T follicular helper cell (primary cell): ENCODE measurements at regions not wholly inside any gene's neighbourhood (a gene's known extent, or its start where the extent isn't known, plus 50 kb on each side); places are given as distances from the start of the nearest gene placed in this dataset.

ENCODE experiments used
- DNase-seq: peaks from one replicate; pipeline ENCODE4 v3.0.0-alpha.2; 2020; ENCODE audit warnings: low read depth

DNA sequence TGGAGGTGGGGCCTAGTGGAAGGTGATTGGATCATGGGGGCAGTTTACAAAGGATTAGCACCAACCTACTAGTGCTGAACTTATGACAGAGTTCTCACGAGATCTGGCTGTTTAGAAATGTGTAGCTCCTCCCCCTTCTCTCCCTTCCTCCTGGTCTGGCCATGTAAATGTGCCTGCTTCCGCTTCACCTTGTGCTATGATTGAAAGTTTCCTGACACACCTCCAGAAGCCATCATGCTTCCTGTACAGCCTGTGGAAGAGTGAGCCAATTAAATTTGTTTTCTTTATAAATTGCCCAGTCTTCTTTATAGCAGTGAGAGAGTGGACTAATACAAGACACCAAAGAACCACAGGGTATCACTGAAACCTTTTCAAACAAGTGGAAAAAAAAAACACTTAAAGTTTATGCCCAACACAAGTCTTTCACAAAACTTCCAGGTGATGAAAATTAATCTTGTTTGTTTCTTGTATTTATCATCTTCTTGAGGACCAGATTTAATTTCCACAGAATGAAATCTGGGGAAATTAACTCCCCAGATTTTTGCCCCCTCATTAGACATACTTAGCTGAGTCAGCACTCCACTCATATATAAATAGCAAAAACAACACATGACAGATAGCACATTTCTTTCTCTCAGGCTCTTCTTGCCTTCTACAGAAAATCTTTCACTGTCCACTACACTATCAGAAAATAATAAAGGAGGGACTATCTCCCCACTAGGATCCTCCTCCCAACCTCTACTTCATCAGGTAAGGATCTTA, 847.2 kb downstream of the TUSC7 start:
- DNase-seq, result no peak

GRCh38 chr3:117557464-117558090, 848.0 kb downstream of the TUSC7 start:
- no peak for DNase-seq

DNA sequence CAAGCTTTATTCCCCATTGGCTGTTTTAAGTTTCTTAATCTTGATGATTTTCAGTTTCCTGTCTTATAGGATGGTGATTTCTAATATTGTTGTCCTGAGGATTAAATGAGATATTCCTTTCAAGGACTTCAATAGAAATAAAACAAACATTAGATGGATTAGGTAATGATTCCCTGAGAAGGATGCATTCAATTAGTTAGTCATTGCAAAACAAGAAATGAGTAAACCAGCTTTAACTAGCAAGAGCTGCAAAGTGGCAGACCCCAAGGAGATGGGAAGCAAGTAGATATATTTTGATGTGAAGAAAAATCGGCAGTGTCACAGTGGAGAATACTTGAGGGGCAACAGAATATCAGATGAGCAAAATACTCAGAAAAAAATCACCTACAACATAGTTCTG, 849.1 kb downstream of the TUSC7 start:
- DNase-seq, result no peak

DNA sequence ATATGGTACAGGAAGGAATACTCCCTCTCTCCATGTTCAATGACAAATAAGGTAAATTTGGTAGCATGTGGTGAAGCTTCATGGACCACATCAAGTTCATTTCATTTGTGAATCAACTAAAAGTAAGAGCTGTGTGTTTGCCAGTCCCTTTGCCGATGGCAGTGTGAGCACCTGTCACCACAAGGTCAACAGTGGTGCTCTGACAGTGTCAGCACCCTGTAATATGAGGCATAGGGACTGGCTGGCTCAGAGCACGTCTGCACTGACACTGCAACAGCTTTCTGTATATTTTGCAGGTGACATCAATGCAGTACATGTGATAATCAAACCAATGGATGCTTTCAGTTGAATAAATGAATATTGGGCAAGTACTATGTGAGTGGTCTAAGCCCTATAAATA, 852.4 kb downstream of the TUSC7 start:
- DNase-seq, result no peak

- DNase-seq, result no peak
Observed at GRCh38 chr3:117563063-117563462, 853.5 kb downstream of the TUSC7 start.

GRCh38 chr3:117565777-117566176, 856.2 kb downstream of the TUSC7 start:
- no peak for DNase-seq

GRCh38 chr3:117566926-117567325, 857.3 kb downstream of the TUSC7 start:
- no peak for DNase-seq

DNA sequence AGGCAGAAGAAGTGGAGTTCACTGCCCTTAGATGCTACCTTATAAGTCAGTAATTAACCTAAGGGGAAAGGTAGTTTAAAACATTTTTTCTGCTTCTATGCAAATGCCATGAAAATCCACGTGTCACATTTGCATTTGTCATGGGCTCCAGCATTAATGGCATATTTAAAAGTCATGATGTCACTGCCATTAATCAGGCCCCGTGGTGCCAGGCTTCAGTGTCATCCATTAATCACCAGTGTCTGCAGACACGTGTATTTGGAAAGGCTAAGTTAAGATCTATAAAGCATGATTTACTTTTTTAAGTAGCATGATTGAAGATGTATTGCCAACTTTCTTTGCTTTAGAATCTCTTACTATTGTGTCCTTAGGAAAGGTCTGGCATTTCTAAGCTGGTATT, 857.8 kb downstream of the TUSC7 start:
- no peak for DNase-seq

- DNase-seq, result no peak
Observed at GRCh38 chr3:117567906-117568305, 858.3 kb downstream of the TUSC7 start.

DNA sequence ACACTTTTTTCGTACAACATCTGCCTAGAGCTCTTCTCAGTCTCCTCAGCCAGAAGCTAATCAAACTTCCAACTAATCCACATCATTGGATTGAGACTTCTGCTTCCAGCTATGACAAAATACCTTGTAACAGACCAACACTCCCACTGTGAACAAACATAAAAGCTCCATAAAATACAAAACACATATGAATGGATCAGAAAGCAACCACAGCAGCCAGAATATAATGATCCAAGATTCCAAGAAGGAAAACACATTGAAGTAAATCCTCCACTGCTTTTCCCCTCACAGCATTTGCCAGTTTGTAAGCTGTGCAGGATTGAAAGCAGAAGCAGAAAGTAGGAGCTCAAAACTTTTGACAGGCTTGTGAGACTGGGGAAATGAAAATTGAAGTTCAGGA, 863.2 kb downstream of the TUSC7 start:
- no peak for DNase-seq

GRCh38 chr3:117580806-117581205, 871.2 kb downstream of the TUSC7 start:
- no peak for DNase-seq

DNA sequence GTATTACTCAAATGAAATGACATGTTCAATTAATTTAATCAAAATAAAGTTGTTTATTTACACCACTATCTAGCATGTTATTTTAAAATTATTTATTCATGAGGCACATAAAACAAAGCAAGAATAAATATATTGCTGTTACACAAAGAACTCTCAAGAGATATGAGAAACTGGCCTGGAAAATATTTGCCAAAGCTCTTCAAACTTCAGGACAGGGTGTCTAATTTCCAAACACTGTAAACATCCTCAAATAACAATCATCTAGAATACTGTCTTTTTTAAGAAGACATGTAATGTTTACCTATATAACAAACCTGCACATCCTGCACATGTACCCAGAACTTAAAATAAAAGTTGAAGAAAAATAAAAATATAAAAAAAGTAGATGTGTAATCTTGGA, 876.6 kb downstream of the TUSC7 start:
- no peak for DNase-seq

- no peak for DNase-seq
Observed at GRCh38 chr3:117587416-117587815, 877.8 kb downstream of the TUSC7 start.

- DNase-seq, result no peak
Observed at GRCh38 chr3:117589454-117589853, 879.9 kb downstream of the TUSC7 start.

DNA sequence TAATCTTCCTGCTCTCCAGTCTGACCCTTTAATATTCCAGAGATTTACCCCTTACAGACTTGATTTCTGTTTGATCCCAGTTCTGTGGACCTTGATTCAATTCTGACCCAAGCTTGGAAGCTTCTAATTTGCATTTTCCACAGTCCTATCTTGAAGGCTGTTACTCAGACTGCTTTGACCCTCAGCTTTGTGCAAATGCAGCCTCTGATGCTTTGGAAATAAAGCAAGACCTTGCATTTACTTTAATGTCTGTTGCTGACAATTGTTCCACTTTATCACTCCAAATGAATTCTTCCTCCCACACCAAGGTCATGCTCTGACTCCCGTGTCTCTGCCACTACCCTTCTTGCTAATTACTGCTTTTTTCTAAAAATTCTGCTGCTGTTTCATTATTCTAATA, 886.0 kb downstream of the TUSC7 start:
- DNase-seq, result no peak

DNA sequence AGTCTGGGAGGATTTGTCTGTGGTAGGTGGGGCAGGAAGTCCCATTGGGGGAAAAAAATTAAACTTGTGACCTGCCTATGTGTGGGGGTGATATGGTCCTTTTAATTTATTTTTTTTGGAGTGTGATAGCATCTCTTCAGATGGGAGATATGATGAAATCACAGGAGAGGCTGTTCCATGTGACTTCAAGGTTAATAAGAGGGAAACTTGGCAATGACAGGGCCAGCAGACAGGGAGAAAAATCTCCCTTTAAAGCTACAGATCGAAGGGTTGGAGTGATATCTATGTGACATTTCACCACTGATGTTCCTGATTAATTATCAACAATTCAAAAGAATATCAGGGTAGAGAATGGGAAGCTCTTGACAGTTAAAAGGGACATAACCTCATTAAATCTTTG, 886.9 kb downstream of the TUSC7 start:
- no peak for DNase-seq

DNA sequence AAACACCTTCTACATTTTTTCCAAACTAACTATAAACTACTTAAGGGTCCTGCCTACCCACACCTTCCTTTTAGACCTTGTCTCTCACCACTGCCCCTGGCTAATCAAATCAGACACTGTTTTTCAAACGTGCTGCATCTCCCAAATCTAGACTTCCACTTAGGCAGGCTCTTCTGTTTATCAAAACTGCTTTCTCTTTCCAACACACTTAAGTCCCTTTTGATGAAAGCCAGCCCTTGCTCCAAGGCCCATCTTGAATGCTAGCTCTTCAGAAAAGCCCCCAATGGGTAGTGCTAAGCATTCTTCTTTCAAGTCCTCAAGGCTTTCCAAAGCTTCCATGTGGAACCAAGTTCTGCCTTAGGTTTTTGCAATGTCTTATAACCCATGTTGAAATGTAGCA, 888.3 kb downstream of the TUSC7 start:
- no peak for DNase-seq

DNA sequence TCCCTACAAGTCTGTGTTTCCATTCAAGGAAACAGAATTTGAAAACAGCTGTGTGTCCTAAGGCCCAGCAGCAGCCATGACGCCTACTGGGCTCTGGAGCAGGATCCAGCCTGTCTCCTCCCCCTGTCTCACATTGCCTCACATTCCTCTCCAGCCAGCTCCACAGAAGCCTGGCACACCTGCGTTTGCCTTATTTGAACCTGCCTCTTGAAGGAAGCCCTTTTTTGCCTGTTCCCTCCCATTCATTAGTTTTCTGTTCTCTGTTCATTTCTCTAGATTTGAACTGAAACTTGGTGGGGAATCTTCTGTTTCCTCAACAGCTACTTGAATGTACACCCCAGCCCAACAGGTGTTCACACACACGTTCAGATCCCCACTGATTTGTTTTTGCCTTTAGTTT, 890.5 kb downstream of the TUSC7 start:
- DNase-seq, result no peak

- no peak for DNase-seq
Observed at GRCh38 chr3:117600666-117601065, 891.1 kb downstream of the TUSC7 start.

- DNase-seq, result no peak
Observed at GRCh38 chr3:117602058-117602644, 892.6 kb downstream of the TUSC7 start.

- DNase-seq, result no peak
Observed at GRCh38 chr3:117603097-117603496, 893.5 kb downstream of the TUSC7 start.

DNA sequence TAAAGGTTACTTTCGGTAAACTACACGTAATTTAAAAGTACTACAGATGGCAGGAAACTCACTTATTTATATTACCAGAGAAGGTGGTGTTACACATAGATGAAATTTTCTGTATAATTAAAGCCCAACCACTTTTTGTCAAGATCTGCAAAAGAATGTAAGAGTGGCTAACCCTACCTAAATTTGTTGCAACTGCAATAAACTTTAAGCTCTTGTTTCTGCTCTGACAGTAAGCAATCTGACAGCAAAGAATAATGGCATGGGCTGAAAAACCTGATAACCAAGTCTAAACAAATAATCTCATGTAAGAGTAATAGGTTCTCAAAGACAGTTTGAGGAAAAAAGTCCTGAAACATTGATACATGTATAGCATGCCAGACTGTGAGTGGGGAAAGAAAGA, 897.3 kb downstream of the TUSC7 start:
- DNase-seq, result no peak

DNA sequence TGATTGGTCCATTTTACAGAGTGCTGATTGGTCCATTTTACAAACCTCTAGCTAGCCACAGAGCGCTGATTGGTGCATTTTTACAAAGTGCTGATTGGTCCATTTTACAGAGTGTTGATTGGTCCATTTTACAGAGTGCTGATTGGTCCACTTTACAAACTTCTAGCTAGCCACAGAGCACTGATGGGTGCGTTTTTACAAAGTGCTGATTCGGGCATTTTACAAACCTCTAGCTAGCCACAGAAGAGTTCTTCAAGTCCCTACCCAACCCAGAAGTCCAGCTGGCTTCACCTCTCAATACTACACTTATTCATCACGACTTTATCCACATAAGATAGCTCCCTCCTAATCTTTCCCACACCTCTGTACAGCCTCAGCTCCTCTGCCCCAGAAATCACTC, 899.8 kb downstream of the TUSC7 start:
- DNase-seq, result no peak

- no peak for DNase-seq
Observed at GRCh38 chr3:117610156-117610555, 900.6 kb downstream of the TUSC7 start.
